ENCODE measurements at regions not wholly inside any gene's neighbourhood (a gene's known extent, or its start where the extent isn't known, plus 50 kb on each side); places are given as distances from the start of the nearest gene placed in this dataset.

- no peak for DNase-seq (ENCODE audit: low read depth)
Measured at GRCh38 chr5:74059706-74060105, 433.7 kb downstream of the ARHGEF28 start.

DNA sequence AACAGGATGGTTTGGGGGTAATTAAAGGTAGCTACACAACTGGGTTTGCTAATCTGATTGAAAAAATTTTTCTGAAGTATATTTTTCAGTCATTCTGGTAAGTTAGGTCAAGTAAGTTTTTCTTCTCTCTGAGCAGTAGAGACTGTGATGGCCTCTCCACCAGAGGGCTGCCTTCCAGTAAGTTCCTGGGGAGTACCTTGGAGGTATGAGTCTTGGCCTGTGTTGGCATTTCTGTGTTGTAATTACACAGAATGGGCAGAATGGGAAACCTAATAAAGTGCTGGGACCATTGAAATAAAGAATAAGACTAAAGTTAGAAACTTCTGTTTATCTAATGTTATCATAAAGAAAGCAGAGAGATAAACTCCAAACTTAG, 430.8 kb downstream of the ARHGEF28 start:
- no peak for DNase-seq (ENCODE audit: low read depth)

DNA sequence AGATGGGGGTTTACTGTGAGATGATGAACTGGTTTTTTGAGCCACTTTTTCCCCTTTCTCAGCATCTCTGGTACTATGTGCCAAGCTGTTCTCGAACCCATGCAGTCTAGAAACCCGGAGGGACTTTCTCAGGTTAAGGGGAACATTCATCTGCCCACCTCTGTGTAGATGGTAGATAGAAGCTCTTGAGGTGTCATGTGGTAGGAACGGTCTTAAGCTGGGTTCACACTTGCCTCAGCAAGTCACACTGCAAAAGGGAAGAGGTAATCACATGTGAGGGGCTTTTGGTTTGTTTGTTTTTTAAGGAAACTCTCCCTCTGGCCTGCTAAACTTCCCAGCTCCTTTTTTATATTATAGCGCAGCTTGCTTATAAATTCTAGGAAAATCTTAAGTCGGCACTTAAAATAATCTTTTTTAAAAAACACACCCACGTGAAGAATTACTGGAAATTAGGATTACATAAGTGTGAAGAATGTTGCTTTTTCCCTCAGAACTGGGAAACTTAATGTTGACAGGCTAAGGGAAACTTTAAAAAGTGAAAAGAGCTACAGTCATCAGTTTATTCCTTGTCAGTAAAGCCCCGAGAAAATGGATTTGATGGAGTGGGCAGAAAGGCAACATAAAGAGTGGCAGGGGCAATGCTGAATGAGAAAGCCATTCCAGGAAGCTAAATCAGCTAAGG, 430.3 kb downstream of the ARHGEF28 start:
- no peak for DNase-seq (ENCODE audit: low read depth)

- no peak for DNase-seq (ENCODE audit: low read depth)
Measured at GRCh38 chr5:74055486-74056106, 429.6 kb downstream of the ARHGEF28 start.

GRCh38 chr5:74054641-74055421, 428.8 kb downstream of the ARHGEF28 start:
- DNase-seq (ENCODE audit: low read depth) = no peak

- no peak for DNase-seq (ENCODE audit: low read depth)
Measured at GRCh38 chr5:74054139-74054538, 428.1 kb downstream of the ARHGEF28 start.

DNA sequence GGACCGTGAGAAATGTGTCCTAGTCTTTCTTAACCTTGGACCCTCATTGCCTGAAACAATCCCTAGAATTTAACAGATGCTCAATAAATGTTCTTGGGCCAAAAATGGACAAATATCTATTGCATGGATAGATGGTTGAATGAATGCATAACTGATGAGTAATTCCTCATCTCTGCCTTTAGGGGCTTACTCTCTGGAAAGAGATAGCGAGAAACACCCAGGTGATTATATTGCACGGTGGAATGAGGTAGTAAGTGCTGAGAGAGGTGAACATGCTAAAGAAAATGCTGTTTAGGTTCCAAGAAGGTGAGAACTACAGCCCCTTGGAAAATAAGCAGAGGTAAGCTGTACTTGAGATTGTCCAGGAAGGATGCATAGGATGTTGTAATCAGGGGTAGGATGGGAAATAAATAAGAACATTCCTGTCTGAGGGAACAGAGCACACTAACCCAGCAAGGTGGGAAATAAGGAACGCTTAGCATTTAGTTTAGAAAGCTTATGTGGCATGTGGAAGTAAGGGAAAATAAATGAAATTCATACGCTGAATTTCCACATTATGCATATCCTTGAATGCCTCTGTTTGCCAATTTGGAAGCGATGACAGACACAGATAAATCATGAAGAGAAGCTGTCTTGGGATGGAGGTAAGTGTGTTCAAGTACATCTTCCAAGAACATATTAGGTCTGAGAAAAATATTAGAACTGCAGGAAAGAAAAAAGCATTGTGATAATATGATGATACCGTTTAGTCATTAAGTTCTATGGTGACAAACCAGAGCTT, 426.6 kb downstream of the ARHGEF28 start:
- DNase-seq (ENCODE audit: low read depth) = no peak

GRCh38 chr5:74051076-74051475, 425.1 kb downstream of the ARHGEF28 start:
- no peak for DNase-seq (ENCODE audit: low read depth)

DNA sequence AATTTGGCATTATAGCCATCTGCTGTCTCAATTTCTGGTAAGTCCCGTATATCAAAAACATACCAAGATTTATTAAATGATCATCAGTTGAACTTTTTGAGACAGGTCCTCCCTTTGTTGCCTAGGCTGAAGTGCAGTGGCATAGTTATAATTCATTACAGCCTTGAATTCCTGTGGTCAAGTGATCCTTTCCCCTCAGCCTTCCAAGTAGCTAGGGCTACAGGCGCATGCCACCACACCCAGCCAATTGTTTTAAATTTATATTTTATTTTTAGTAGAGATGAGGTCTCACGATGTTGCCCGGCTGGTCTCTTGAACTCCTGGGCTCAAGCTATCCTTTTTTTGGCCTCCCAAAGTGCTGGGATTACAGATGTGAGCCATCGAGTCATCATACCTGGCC, 418.9 kb downstream of the ARHGEF28 start:
- no peak for DNase-seq (ENCODE audit: low read depth)

DNA sequence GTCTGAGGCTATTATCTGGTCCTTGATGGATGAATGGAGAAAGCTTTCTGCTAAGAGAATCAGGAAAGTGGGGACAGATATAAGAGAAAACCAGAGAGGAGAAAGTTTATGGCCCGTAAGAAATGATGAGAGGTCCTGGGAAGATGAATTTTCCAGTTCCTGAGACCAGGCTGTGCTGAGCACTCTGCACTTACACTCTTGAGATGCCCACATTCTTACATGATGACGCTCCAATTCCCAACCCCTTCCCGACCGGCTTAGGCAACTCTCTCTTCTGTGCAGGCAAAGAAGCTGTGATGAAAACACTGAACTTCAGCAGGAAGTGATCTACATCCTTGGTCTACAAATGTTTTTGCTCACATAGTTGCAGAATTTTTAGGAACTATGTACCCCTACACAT, 417.0 kb downstream of the ARHGEF28 start:
- DNase-seq (ENCODE audit: low read depth) = no peak

DNA sequence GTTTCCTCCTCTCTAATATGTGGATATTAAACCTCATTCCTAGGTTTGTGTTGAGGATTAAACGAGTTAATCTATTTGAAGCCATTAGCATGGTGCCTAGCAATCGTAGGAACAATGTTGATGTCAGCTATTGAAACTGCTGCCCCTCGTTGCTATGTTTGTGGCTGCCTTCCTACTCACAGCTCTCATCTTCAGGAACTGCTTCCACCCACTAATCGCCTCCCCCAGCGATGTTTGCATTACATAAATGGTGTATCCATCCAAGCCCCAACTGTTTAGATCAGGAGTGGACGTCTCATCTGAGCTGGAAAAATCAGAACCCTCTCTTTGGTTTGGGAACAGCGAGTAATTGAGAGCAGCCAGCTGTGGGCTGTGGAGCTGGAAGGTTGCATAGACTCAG, 416.6 kb downstream of the ARHGEF28 start:
- no peak for DNase-seq (ENCODE audit: low read depth)

DNA sequence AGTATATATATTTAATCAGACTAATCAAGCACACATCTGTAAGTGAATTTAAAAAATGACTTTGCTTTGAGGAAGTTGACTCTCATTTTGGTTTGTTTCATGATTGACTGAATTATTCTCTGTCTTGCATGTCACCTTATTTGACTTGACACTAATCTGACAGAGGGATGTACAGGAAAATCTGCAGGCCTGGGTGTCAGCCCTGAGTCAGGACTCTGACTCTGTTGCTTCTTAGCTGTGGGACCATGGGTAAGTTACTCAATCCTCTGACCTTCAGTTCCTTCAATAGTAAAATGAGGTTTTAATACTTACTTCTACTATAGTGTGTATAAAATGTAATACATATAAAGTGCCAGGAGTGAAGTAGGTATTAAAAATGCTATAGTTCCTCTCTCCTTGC, 415.9 kb downstream of the ARHGEF28 start:
- DNase-seq (ENCODE audit: low read depth) = no peak

DNA sequence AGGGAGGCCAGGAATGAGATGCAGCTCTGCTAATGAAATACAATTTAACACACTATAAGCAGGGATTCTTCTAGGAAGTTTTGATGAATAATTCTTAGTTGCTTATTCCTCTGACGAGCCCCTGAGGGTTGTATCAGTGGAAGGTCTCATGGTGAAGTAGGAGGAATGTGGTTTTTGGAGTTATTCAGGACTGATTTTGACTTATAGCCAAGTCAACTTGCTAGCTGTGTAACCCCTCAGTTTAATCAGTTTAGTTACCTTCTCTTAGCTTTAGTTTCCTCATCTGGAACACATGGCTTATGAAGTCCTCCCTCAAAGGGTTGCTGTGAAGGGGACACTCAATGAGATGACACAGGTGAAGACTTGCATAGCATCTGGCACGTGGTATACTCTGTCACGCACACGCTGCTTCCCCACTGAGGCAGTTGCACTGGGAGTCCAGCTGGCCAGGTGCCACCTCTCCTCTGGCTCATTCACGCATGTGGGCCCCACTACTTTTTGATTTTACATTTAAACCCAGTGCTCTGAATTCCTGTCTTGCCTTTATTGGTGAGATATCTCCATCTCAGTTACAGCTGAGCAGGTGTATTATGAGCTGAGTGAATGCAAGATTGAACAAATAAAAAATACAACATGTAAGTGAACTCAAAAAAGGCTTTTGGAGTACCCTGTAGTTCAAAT, 415.0 kb downstream of the ARHGEF28 start:
- no peak for DNase-seq (ENCODE audit: low read depth)

- DNase-seq (ENCODE audit: low read depth) = no peak
Measured at GRCh38 chr5:74040065-74040551, 414.1 kb downstream of the ARHGEF28 start.

DNA sequence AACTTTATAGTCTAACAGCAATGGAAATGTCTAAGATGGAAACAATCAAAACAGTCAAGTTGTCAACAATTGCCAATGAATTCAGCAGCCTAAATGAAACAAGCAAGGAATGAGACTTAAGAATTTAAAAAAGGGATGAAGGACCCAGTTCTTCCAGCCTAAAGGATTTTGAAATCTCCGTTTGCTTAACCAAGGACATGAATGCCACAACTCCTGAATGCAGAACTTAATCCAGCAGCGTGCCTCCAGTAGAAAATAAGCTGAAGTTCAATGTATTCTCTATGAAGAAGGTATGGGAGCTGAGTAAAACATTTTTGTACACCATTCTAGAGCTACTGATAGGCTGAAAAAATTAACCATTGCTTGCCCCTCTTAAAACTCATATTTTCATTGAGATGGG, 411.3 kb downstream of the ARHGEF28 start:
- DNase-seq (ENCODE audit: low read depth) = no peak

GRCh38 chr5:74035521-74035937, 409.5 kb downstream of the ARHGEF28 start:
- no peak for DNase-seq (ENCODE audit: low read depth)

DNA sequence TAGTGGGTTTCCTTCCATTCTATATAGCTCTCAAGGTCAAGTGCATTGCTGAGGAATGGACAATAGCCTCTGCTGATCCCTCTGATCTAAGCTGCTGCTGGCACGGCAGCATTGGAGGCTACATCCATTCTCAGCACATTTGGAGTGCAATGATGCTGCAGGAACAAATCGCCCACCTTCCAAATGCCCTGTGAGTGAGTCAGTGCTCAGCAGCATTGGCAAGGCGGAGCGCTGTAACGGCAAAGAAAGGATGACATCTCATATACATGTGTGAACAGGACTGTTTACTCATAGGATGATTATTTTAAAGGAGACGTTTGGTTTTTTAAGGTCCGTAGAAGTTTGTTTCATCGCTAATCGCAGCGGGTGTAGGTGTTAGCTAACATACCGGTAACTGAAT, 408.7 kb downstream of the ARHGEF28 start:
- no peak for DNase-seq (ENCODE audit: low read depth)

DNA sequence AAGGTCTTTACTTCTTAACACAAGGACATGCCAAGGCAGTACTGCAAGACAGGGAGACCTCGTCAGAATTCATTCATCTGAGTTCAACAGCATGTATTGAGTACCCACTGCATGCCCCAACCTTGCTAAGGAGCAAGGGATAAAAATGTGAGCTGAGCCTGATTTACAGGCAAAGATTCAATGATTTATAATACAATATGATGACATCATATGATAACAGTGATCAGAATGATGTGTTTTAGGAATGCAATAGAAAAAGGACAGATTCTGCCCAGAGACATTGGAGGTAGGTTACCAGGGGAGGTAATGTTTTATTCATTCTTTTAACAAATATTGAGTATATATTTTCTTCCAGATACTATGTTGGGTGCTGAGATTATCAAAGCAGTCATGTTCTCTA, 406.6 kb downstream of the ARHGEF28 start:
- DNase-seq (ENCODE audit: low read depth) = no peak

DNA sequence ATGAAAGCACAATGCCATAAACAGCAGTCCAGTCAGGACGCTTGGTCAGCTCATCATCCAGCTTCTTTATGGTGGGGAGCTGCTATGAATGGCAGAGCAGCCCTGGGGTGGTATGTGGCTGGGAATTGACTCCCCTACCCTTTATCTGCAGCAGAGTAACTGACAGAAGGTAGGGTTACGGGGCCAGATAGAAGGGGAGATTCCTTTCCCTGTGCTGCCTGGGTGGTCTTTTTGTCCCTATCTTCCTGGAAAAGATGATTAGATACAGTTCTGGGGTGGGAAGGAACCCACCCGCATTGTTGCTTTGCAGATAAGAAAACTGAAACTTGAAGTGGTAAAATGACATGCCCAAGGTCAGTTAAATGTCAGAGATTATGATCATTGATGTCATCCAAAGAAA, 405.5 kb downstream of the ARHGEF28 start:
- DNase-seq (ENCODE audit: low read depth) = no peak

DNA sequence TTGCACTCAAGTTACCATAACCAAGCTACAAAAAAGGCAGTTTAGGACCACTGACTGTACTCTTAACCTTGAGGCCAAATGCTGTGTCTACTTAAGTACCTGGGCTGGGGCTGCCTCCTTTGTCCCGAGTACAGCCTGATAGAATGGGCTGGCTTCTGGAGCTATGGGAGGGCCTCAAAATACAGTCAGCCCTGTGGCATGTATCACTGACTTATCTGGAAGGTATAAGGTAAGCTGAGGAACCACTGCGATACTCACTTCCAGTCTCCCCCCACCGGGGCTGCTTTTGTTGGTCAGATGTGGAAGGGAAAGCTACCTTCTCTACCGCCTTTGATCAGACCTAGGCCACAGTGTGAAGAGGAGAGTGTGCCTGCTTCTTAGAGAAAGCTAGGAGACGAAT, 404.8 kb downstream of the ARHGEF28 start:
- DNase-seq (ENCODE audit: low read depth) = no peak

GRCh38 chr5:74030371-74030770, 404.4 kb downstream of the ARHGEF28 start:
- no peak for DNase-seq (ENCODE audit: low read depth)

DNA sequence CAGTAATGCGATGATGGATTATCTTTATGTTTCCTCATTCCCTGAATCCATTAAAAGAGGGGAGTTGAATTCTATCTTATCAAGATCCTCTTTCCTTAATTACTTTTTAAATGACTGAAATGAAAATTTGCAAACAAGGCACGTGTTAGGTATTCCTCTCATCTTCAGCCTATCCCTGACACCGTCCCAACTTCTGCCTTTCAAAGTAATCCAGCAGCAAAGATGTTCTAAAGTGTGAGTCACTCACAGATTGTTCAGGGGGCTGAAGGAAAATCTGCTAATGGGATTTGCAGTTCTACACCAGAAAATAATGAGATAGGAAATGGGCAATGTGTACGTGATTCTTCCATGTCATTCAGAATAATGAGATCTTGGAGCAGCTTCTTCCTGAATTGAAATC, 403.0 kb downstream of the ARHGEF28 start:
- DNase-seq (ENCODE audit: low read depth) = no peak

All from stimulated activated CD8-positive, alpha-beta memory T cell treated with anti-CD3 and anti-CD28 coated beads, Interleukin-12 subunit alpha, Interleukin-12 subunit beta, amount 100 ng/mL, for 4 hours (primary cell).